ENCODE measurements at regions not wholly inside any gene's neighbourhood (a gene's known extent, or its start where the extent isn't known, plus 50 kb on each side); places are given as distances from the start of the nearest gene placed in this dataset.

DNA sequence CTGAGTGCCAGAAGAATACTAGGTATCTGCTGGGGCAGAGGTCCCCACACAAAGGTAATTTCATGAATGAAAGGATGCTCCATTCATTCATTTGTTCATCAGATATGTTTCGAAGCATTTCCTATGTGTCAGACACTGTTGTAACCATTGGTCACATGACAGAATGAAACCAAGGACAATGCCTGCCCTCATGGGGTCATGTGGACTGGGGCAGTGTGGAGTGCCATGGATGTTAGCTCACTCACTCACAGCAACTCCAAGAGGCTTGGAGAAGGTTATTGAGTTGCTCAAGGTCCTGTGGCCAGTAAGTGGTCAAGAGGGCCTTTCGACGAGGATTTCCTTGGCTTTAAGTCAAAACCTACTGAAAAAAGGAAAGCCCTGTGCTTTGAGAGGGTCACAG lies 223.5 kb downstream of the ARHGAP12 start:
- TF ChIP-seq POLR2AphosphoS5 (IDR thresholded peaks at IDR 0.05; ENCODE audit: low read depth, low read length) (no peak), SIN3A (IDR thresholded peaks at IDR 0.05; ENCODE audit: borderline replicate concordance, insufficient read depth, low read length) (no peak), TAF1 (IDR thresholded peaks at IDR 0.05; ENCODE audit: borderline replicate concordance, insufficient read depth, low read length) (no peak), REST (IDR thresholded peaks at IDR 0.05; ENCODE audit: insufficient read depth in 1 of 2, low read depth in 2 of 2, low read length in 2 of 2) (no peak)

Data from PFSK-1 (cell line).